ENCODE measurements at regions not wholly inside any gene's neighbourhood (a gene's known extent, or its start where the extent isn't known, plus 50 kb on each side); places are given as distances from the start of the nearest gene placed in this dataset.

DNA sequence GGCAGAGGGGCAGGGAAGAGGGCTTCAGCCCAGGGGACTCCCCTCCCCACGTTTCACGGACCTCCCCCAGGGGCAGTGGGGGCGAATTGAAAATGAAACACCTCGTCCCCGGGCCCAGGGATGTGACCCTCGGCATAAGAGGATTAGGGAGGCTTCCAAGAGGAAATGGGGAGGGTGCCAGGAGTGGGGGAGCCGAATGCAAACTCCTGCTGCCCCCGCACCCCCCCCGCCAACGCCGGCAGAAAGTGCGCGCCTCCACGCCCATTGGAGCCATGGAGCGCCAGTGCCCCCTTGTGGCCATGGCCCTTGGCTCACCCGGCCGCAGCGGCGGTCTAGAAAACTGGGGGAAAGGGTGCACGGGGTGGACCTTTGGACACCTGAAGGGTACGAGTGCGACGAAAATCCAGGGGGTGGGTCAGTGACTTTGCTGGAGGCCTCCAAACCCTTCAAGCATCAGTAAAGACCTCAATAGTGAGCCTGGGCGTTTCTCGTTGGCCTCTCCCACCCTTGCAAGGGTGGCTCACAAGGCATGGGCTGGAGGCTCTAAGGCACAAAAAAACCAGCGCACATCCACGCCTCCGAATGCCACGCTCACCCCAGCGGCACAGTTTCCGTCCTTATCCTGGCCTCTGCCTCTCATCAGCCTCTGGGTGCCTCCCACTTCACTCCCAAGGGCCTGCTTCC lies 120.8 kb upstream of the PJA1 start:
- no peaks in the 10 kb centered on the region for H4K20me1 ChIP-seq (ENCODE audit: insufficient read depth)
- H3K27me3 ChIP-seq (ENCODE audit: insufficient read depth, low read depth, low read length): no peaks in the 10 kb centered on the region
- H2AFZ ChIP-seq (ENCODE audit: low read depth, low read length): no peak overlapping the region
- peak overlapping the region; percentile 51 for H3K4me3 ChIP-seq (ENCODE audit: low read length)
- no peaks in the 10 kb centered on the region for H3K9me3 ChIP-seq (ENCODE audit: low read length)
- H3K27ac ChIP-seq (ENCODE audit: low read length): no peak overlapping the region
- TF ChIP-seq RAD21 (conservative IDR thresholded peaks at IDR 0.05) (peak; percentile 89), TAF1 (IDR thresholded peaks at IDR 0.05; ENCODE audit: low read depth) (no peak), EZH2 (IDR thresholded peaks at IDR 0.05; ENCODE audit: borderline replicate concordance, insufficient read depth, low read length, poor library complexity, severe bottlenecking) (no peak), POLR2AphosphoS5 (IDR thresholded peaks at IDR 0.05) (no peak), EP300 (conservative IDR thresholded peaks at IDR 0.05; ENCODE audit: poor library complexity, severe bottlenecking) (no peak), CTCF (IDR thresholded peaks at IDR 0.05; ENCODE audit: poor library complexity, severe bottlenecking) (peak; percentile 85), SMC3 (conservative IDR thresholded peaks at IDR 0.05; ENCODE audit: poor library complexity) (peak; percentile 92), MXI1 (conservative IDR thresholded peaks at IDR 0.05; ENCODE audit: poor library complexity, severe bottlenecking) (no peak)
- TF ChIP-seq, protein P1, sequence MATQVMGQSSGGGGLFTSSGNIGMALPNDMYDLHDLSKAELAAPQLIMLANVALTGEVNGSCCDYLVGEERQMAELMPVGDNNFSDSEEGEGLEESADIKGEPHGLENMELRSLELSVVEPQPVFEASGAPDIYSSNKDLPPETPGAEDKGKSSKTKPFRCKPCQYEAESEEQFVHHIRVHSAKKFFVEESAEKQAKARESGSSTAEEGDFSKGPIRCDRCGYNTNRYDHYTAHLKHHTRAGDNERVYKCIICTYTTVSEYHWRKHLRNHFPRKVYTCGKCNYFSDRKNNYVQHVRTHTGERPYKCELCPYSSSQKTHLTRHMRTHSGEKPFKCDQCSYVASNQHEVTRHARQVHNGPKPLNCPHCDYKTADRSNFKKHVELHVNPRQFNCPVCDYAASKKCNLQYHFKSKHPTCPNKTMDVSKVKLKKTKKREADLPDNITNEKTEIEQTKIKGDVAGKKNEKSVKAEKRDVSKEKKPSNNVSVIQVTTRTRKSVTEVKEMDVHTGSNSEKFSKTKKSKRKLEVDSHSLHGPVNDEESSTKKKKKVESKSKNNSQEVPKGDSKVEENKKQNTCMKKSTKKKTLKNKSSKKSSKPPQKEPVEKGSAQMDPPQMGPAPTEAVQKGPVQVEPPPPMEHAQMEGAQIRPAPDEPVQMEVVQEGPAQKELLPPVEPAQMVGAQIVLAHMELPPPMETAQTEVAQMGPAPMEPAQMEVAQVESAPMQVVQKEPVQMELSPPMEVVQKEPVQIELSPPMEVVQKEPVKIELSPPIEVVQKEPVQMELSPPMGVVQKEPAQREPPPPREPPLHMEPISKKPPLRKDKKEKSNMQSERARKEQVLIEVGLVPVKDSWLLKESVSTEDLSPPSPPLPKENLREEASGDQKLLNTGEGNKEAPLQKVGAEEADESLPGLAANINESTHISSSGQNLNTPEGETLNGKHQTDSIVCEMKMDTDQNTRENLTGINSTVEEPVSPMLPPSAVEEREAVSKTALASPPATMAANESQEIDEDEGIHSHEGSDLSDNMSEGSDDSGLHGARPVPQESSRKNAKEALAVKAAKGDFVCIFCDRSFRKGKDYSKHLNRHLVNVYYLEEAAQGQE (IDR thresholded peaks at IDR 0.05; ENCODE audit: borderline replicate concordance): no peak
- no peaks in the 10 kb centered on the region for H3K36me3 ChIP-seq (ENCODE audit: insufficient read depth, low read length)
- no peak overlapping the region for H3K4me2 ChIP-seq (ENCODE audit: low read length)
- no peaks in the 10 kb centered on the region for H3F3A ChIP-seq (ENCODE audit: insufficient read depth, low read length, poor library complexity, severe bottlenecking)
- H3K9ac ChIP-seq (ENCODE audit: low read length): no peak overlapping the region
- no peaks in the 10 kb centered on the region for H3K79me2 ChIP-seq (replicated peaks; ENCODE audit: insufficient read depth, low read length)
- no peaks in the 10 kb centered on the region for H3K9me2 ChIP-seq (ENCODE audit: insufficient read depth, low read length)

DNA sequence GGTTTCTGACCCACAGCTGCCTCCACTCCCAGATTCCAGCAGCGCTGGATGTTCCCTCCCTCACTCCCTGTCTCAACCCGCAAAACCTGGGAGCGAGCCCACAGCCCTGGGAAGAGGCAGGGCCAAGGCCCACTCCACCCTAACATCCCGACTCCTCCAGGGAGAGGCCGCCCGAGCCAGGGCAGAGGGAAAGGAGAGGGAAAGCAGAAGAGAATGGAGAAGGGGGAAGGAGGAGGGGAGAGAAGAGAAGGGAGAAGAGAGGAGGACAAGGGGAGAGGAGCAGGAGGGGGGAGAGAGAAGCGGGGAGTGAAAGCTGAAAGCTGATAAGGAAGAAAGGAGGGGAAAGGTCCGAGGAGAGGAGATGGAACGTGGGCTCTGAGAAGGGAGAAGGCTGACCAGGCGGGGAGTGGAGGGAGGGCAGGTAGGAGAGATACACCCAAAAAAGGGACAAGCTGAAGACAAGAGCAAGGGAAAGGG lies 120.2 kb upstream of the PJA1 start:
- no peaks in the 10 kb centered on the region for H3K9me3 ChIP-seq (ENCODE audit: low read length)
- TF ChIP-seq SMC3 (conservative IDR thresholded peaks at IDR 0.05; ENCODE audit: poor library complexity) (no peak), MXI1 (conservative IDR thresholded peaks at IDR 0.05; ENCODE audit: poor library complexity, severe bottlenecking) (no peak), EZH2 (IDR thresholded peaks at IDR 0.05; ENCODE audit: borderline replicate concordance, insufficient read depth, low read length, poor library complexity, severe bottlenecking) (no peak), RAD21 (conservative IDR thresholded peaks at IDR 0.05) (no peak), EP300 (conservative IDR thresholded peaks at IDR 0.05; ENCODE audit: poor library complexity, severe bottlenecking) (no peak), CTCF (IDR thresholded peaks at IDR 0.05; ENCODE audit: poor library complexity, severe bottlenecking) (no peak), TAF1 (IDR thresholded peaks at IDR 0.05; ENCODE audit: low read depth) (no peak), POLR2AphosphoS5 (IDR thresholded peaks at IDR 0.05) (no peak)
- TF ChIP-seq, protein P1 (IDR thresholded peaks at IDR 0.05; ENCODE audit: borderline replicate concordance): no peak
- H3K9me2 ChIP-seq (ENCODE audit: insufficient read depth, low read length): no peaks in the 10 kb centered on the region
- H3K4me3 ChIP-seq (ENCODE audit: low read length): peak overlapping the region; percentile 51
- no peak overlapping the region for H2AFZ ChIP-seq (ENCODE audit: low read depth, low read length)
- no peaks in the 10 kb centered on the region for H3F3A ChIP-seq (ENCODE audit: insufficient read depth, low read length, poor library complexity, severe bottlenecking)
- no peak overlapping the region for H3K4me2 ChIP-seq (ENCODE audit: low read length)
- no peaks in the 10 kb centered on the region for H4K20me1 ChIP-seq (ENCODE audit: insufficient read depth)
- H3K36me3 ChIP-seq (ENCODE audit: insufficient read depth, low read length): no peaks in the 10 kb centered on the region
- H3K27ac ChIP-seq (ENCODE audit: low read length): no peak overlapping the region
- H3K79me2 ChIP-seq (replicated peaks; ENCODE audit: insufficient read depth, low read length): no peaks in the 10 kb centered on the region
- no peak overlapping the region for H3K9ac ChIP-seq (ENCODE audit: low read length)
- H3K27me3 ChIP-seq (ENCODE audit: insufficient read depth, low read depth, low read length): no peaks in the 10 kb centered on the region
